BE2C (cell line): ENCODE measurements at regions not wholly inside any gene's neighbourhood (a gene's known extent, or its start where the extent isn't known, plus 50 kb on each side); places are given as distances from the start of the nearest gene placed in this dataset.
"Not testable (repeated sequence)": the region's sequence is repeated elsewhere in the genome, so short reads cannot be mapped to it uniquely, and the experiment has no call there.

Experiments used
- DNase-seq: peaks from one replicate; pipeline ENCODE4 v3.0.0-alpha.2; 2020
- H3K27me3 ChIP-seq: fragments of 250-450 bp; sonication (Bioruptor Pico); 2 replicates; pipeline ENCODE4 v1.5.1; 2020; ENCODE audit warnings: mild to moderate bottlenecking
- H3K36me3 ChIP-seq: fragments of 250-450 bp; sonication (Bioruptor Pico); 2 replicates; pipeline ENCODE4 v1.5.1; 2020; ENCODE audit warnings: mild to moderate bottlenecking
- H3K4me1 ChIP-seq: fragments of 250-450 bp; sonication (Bioruptor Pico); 2 replicates; pipeline ENCODE4 v1.5.1; 2020
- H3K4me3 ChIP-seq: 2 replicates; pipeline ENCODE4 v1.5.1; 2011; ENCODE audit warnings: low read depth, low read length
- H3K9me3 ChIP-seq: fragments of 250-450 bp; sonication (Bioruptor Pico); 2 replicates; pipeline ENCODE4 v1.5.1; 2020
- CTCF ChIP-seq: IDR thresholded peaks from 2 replicates; pipeline ENCODE4 v1.5.1; 2012; ENCODE audit warnings: mild to moderate bottlenecking, low read depth, low read length

GRCh38 chr12:125856896-125857295 is 791.7 kb downstream of the AACS start:
- no peaks in the 10 kb centered on the region for H3K4me1 ChIP-seq
- TF ChIP-seq CTCF, result no peak

GRCh38 chr12:125860672-125861288 is 795.5 kb downstream of the AACS start:
- Histone ChIP-seq H3K36me3 (no peaks in the 10 kb centered on the region), H3K9me3 (no peaks in the 10 kb centered on the region), H3K4me3 (no peak overlapping the region), H3K27me3 (no peaks in the 10 kb centered on the region), H3K4me1 (no peaks in the 10 kb centered on the region)
- TF ChIP-seq CTCF, result no peak
- DNase-seq, result no peak

More at GRCh38 chr12:125856896-125857295, 791.7 kb downstream of the AACS start:
- H3K9me3 ChIP-seq, result no peaks in the 10 kb centered on the region
- no peaks in the 10 kb centered on the region for H3K27me3 ChIP-seq
- no peak for DNase-seq
- no peak overlapping the region for H3K4me3 ChIP-seq
- H3K36me3 ChIP-seq, result no peaks in the 10 kb centered on the region

GRCh38 chr12:125861299-125862281 is 796.4 kb downstream of the AACS start:
- H3K27me3 ChIP-seq, result no peaks in the 10 kb centered on the region
- H3K36me3 ChIP-seq, result no peaks in the 10 kb centered on the region
- H3K9me3 ChIP-seq, result no peaks in the 10 kb centered on the region
- H3K4me3 ChIP-seq, result no peak overlapping the region
- TF ChIP-seq CTCF, result no peak
- no peak for DNase-seq
- H3K4me1 ChIP-seq, result no peaks in the 10 kb centered on the region

- not testable (repeated sequence) for H3K4me1 ChIP-seq, H3K36me3 ChIP-seq, DNase-seq, H3K4me3 ChIP-seq, H3K9me3 ChIP-seq, H3K27me3 ChIP-seq
Measured at GRCh38 chr12:125865236-125865635, 800.0 kb downstream of the AACS start.

GRCh38 chr12:125871811-125872594 is 806.8 kb downstream of the AACS start:
- H3K9me3 ChIP-seq, result no peaks in the 10 kb centered on the region; the same call in 1 of the 2 replicates
- TF ChIP-seq CTCF, result no peak
- H3K36me3 ChIP-seq, result no peaks in the 10 kb centered on the region
- H3K4me1 ChIP-seq, result no peaks in the 10 kb centered on the region
- H3K27me3 ChIP-seq, result no peaks in the 10 kb centered on the region
- DNase-seq, result no peak
- H3K4me3 ChIP-seq, result no peak overlapping the region

- no peak for TF ChIP-seq CTCF
- Histone ChIP-seq H3K36me3 (no peaks in the 10 kb centered on the region), H3K4me1 (no peaks in the 10 kb centered on the region), H3K27me3 (no peaks in the 10 kb centered on the region), H3K4me3 (no peak overlapping the region), H3K9me3 (no peaks in the 10 kb centered on the region; the same call in 1 of the 2 replicates)
- DNase-seq, result no peak
Measured at GRCh38 chr12:125873016-125873415, 807.8 kb downstream of the AACS start.
